GM12892 (cell line): ENCODE measurements at regions not wholly inside any gene's neighbourhood (a gene's known extent, or its start where the extent isn't known, plus 50 kb on each side); places are given as distances from the start of the nearest gene placed in this dataset.

ENCODE experiments used
- POLR2A ChIP-seq: IDR thresholded peaks from 2 replicates; pipeline ENCODE4 v1.6.1; 2011; ENCODE audit warnings: low read depth, low read length, control low read depth
- POLR2AphosphoS5 ChIP-seq: IDR thresholded peaks from 2 replicates; pipeline ENCODE4 v1.6.1; 2011; ENCODE audit warnings: low read depth, low read length, control low read depth

DNA sequence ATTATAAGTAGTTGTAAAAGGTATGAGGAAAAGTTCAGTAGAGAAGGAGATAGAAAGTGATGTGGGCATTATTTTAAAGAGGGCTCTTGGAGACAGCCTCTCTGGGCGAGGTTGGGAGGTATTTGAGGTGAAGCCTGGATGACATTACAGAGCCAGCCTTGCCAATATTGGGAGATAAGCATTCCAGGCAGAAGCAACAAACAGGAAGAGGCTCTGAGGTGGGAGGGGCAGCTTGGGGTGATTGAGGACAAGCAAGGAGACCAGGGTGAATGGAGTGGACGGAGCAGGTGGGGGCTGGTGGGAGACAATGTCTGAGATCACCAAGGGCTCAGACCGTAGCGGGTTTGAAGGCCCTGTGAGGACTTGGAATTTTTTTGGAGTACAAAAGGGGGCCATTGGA is 87.3 kb downstream of the DYRK2 start:
- TF ChIP-seq POLR2AphosphoS5 (no peak), POLR2A (no peak)
